GM12891 (cell line): ENCODE measurements at regions not wholly inside any gene's neighbourhood (a gene's known extent, or its start where the extent isn't known, plus 50 kb on each side); places are given as distances from the start of the nearest gene placed in this dataset.

ENCODE experiments used
- PAX5 ChIP-seq: IDR thresholded peaks from 2 replicates; pipeline ENCODE4 v1.6.1; 2011; ENCODE audit warnings: low read length, moderate library complexity, mild to moderate bottlenecking; ENCODE audit not compliant: insufficient read depth, severe bottlenecking
- POLR2A ChIP-seq: IDR thresholded peaks from 2 replicates; pipeline ENCODE4 v1.6.1; 2011; ENCODE audit warnings: low read depth, low read length, control low read depth
- POLR2AphosphoS5 ChIP-seq: IDR thresholded peaks from 2 replicates; pipeline ENCODE4 v1.6.1; 2011; ENCODE audit warnings: low read depth, low read length, control low read depth
- POU2F2 ChIP-seq: IDR thresholded peaks from 2 replicates; pipeline ENCODE4 v1.6.1; 2011; ENCODE audit warnings: low read depth, mild to moderate bottlenecking, control low read depth, low read length, moderate library complexity
- SPI1 ChIP-seq: IDR thresholded peaks from 2 replicates; pipeline ENCODE4 v1.6.1; 2011; ENCODE audit warnings: low read depth, low read length, control low read depth
- TAF1 ChIP-seq: IDR thresholded peaks from 2 replicates; pipeline ENCODE4 v1.6.1; 2011; ENCODE audit warnings: low read depth, low read length, control low read depth

- no peak for TF ChIP-seq POLR2AphosphoS5
- no peak for TF ChIP-seq TAF1
- no peak for TF ChIP-seq SPI1
- no peak for TF ChIP-seq POLR2A
- no peak for TF ChIP-seq PAX5
- TF ChIP-seq POU2F2 = no peak
Measured at GRCh38 chr4:180953572-180953971, 1289.6 kb upstream of the TENM3 start.
